RCC 7860 (cell line): ENCODE measurements at regions not wholly inside any gene's neighbourhood (a gene's known extent, or its start where the extent isn't known, plus 50 kb on each side); places are given as distances from the start of the nearest gene placed in this dataset.
"Not testable (repeated sequence)": the region's sequence is repeated elsewhere in the genome, so short reads cannot be mapped to it uniquely, and the experiment has no call there.

Source experiments
- DNase-seq: peaks from one replicate; pipeline ENCODE4 v3.0.0-alpha.2; 2015; ENCODE audit warnings: low spot score
- FAIRE-seq: peaks from 2 replicates; lab custom pipeline; 2012; peaks lifted over from hg19 to GRCh38; lab: Jason Lieb, UNC

- FAIRE-seq (no peak), DNase-seq (no peak)
Measured at GRCh38 chr16:5228369-5228768, 130.8 kb upstream of the EEF2KMT start.

GRCh38 chr16:5225931-5226655 lies 128.5 kb upstream of the EEF2KMT start:
- FAIRE-seq (no peak), DNase-seq (no peak)

- FAIRE-seq = no peak
Measured at GRCh38 chr16:5222761-5223160, 125.2 kb upstream of the EEF2KMT start.

GRCh38 chr16:5221831-5222230 lies 124.2 kb upstream of the EEF2KMT start:
- not testable (repeated sequence) for DNase-seq, FAIRE-seq

More at GRCh38 chr16:5222761-5223160, 125.2 kb upstream of the EEF2KMT start:
- DNase-seq = no peak

- no peak for DNase-seq
- FAIRE-seq = no peak
Measured at GRCh38 chr16:5220705-5221104, 123.1 kb upstream of the EEF2KMT start.

- no peak for DNase-seq
- no peak for FAIRE-seq
Measured at GRCh38 chr16:5216441-5217080, 119.0 kb upstream of the EEF2KMT start.

GRCh38 chr16:5215901-5216300 lies 118.3 kb upstream of the EEF2KMT start:
- FAIRE-seq = no peak
- DNase-seq = no peak

GRCh38 chr16:5214466-5214865 lies 116.9 kb upstream of the EEF2KMT start:
- FAIRE-seq (no peak), DNase-seq (no peak)

GRCh38 chr16:5212501-5212900 lies 114.9 kb upstream of the EEF2KMT start:
- not testable (repeated sequence) for FAIRE-seq, DNase-seq

- not testable (repeated sequence) for FAIRE-seq
- peak; percentile 14 for DNase-seq
Measured at GRCh38 chr16:5207862-5208498, 110.4 kb upstream of the EEF2KMT start.

- FAIRE-seq (no peak), DNase-seq (no peak)
Measured at GRCh38 chr16:5207001-5207523, 109.5 kb upstream of the EEF2KMT start.

GRCh38 chr16:5206331-5206990 lies 108.9 kb upstream of the EEF2KMT start:
- DNase-seq (no peak), FAIRE-seq (no peak)

GRCh38 chr16:5205361-5206040 lies 107.9 kb upstream of the EEF2KMT start:
- FAIRE-seq (no peak), DNase-seq (no peak)

GRCh38 chr16:5203675-5204074 lies 106.1 kb upstream of the EEF2KMT start:
- not testable (repeated sequence) for FAIRE-seq

GRCh38 chr16:5200123-5200522 lies 102.5 kb upstream of the EEF2KMT start:
- no peak for DNase-seq
- no peak for FAIRE-seq

More at GRCh38 chr16:5203675-5204074, 106.1 kb upstream of the EEF2KMT start:
- DNase-seq = not testable (repeated sequence)

GRCh38 chr16:5196204-5196603 lies 98.6 kb upstream of the EEF2KMT start:
- DNase-seq = no peak
- no peak for FAIRE-seq

GRCh38 chr16:5193861-5194260 lies 96.3 kb upstream of the EEF2KMT start:
- DNase-seq (no peak), FAIRE-seq (no peak)

GRCh38 chr16:5188989-5189352 lies 91.4 kb upstream of the EEF2KMT start:
- FAIRE-seq = no peak

GRCh38 chr16:5188318-5188988 lies 90.9 kb upstream of the EEF2KMT start:
- FAIRE-seq = no peak
- no peak for DNase-seq

More at GRCh38 chr16:5188989-5189352, 91.4 kb upstream of the EEF2KMT start:
- DNase-seq = no peak

GRCh38 chr16:5187402-5187952 lies 89.9 kb upstream of the EEF2KMT start:
- FAIRE-seq (no peak), DNase-seq (no peak)
